Fibroblast of lung (primary cell): ENCODE measurements at regions not wholly inside any gene's neighbourhood (a gene's known extent, or its start where the extent isn't known, plus 50 kb on each side); places are given as distances from the start of the nearest gene placed in this dataset.

Experiments used
- DNase-seq, 2 donors: peaks; one replicate each; pipeline versions ENCODE4 v3.0.0 to v3.0.0-alpha.2; 2010; ENCODE audit warnings: low read depth in 2 of 2
- H2AFZ ChIP-seq: 2 replicates; pipeline ENCODE4 v1.5.1; 2012; ENCODE audit warnings: low read length, control low read depth, inconsistent platforms
- H3K27ac ChIP-seq: 2 replicates; pipeline ENCODE4 v1.5.1; 2011; ENCODE audit warnings: low read length, control low read depth; ENCODE audit not compliant: insufficient read depth
- H3K27me3 ChIP-seq: 2 replicates; pipeline ENCODE4 v1.5.1; 2011; ENCODE audit warnings: mild to moderate bottlenecking, low read length; ENCODE audit not compliant: control insufficient read depth, insufficient read depth
- H3K36me3 ChIP-seq: 2 replicates; pipeline ENCODE4 v1.5.1; 2011; ENCODE audit warnings: low read length; ENCODE audit not compliant: control insufficient read depth, insufficient read depth
- H3K4me1 ChIP-seq: 2 replicates; pipeline ENCODE4 v1.5.1; 2011; ENCODE audit warnings: low read length; ENCODE audit not compliant: control insufficient read depth, insufficient read depth; ENCODE audit errors: extremely low read depth
- H3K4me2 ChIP-seq: 2 replicates; pipeline ENCODE4 v1.5.1; 2011; ENCODE audit warnings: low read length, control low read depth; ENCODE audit not compliant: insufficient read depth; ENCODE audit errors: extremely low read depth
- H3K4me3 ChIP-seq, 4 experiments: fragments of 200-600 bp in 1 of 4; sonication (generic) in 1 of 4; replicated peaks in 1 of 4; 2 replicates each; pipeline ENCODE4 v1.5.1; 2011 to 2016; ENCODE audit warnings: low read length in 4 of 4, low read depth in 3 of 4, mild to moderate bottlenecking in 3 of 4, control low read depth in 2 of 4, inconsistent platforms in 1 of 4, mixed read lengths in 1 of 4; ENCODE audit not compliant: insufficient read depth in 1 of 4; ENCODE audit errors: control extremely low read depth in 1 of 4
- H3K79me2 ChIP-seq: 2 replicates; pipeline ENCODE4 v1.5.1; 2012; ENCODE audit warnings: mild to moderate bottlenecking, low read length, inconsistent platforms; ENCODE audit not compliant: control insufficient read depth, insufficient read depth
- H3K9ac ChIP-seq: 2 replicates; pipeline ENCODE4 v1.5.1; 2011; ENCODE audit warnings: mild to moderate bottlenecking, low read length, control low read depth; ENCODE audit not compliant: insufficient read depth
- H3K9me3 ChIP-seq: 2 replicates; pipeline ENCODE4 v1.5.1; 2012; ENCODE audit warnings: low read depth, low read length; ENCODE audit not compliant: control insufficient read depth, insufficient read depth
- H4K20me1 ChIP-seq: 2 replicates; pipeline ENCODE4 v1.5.1; 2011; ENCODE audit warnings: low read length; ENCODE audit not compliant: control insufficient read depth, insufficient read depth; ENCODE audit errors: extremely low read depth
- CTCF ChIP-seq, 2 donors: IDR thresholded peaks in 1 of 2; conservative IDR thresholded peaks in 1 of 2; 1 replicate in 1 of 2; 2 replicates in 1 of 2; pipeline ENCODE4 v1.5.1; 2011 to 2012; ENCODE audit warnings: low read length in 2 of 2, control low read depth in 1 of 2, inconsistent platforms in 1 of 2, low read depth in 1 of 2, mild to moderate bottlenecking in 1 of 2
- EZH2 ChIP-seq: IDR thresholded peaks from 2 replicates; pipeline ENCODE4 v1.5.1; 2012; ENCODE audit warnings: low read length, control low read depth, mild to moderate bottlenecking; ENCODE audit errors: missing control alignments

GRCh38 chr1:86277936-86278335 lies 118.2 kb downstream of the ODF2L start:
- H3K9ac ChIP-seq = no peak overlapping the region
- H2AFZ ChIP-seq = no peak overlapping the region
- H3K4me2 ChIP-seq = no peak overlapping the region
- H3K4me3 ChIP-seq = no peak overlapping the region
- H3K4me1 ChIP-seq = no peaks in the 10 kb centered on the region
- no peaks in the 10 kb centered on the region for H3K27me3 ChIP-seq
- no peak for TF ChIP-seq CTCF (conservative IDR thresholded peaks at IDR 0.05 in 1 of 2, IDR thresholded peaks at IDR 0.05 in 1 of 2; ENCODE audit: low read depth in 1 of 2, low read length in 2 of 2)
- TF ChIP-seq EZH2 = no peak
- no peaks in the 10 kb centered on the region for H3K79me2 ChIP-seq
- H4K20me1 ChIP-seq = no peaks in the 10 kb centered on the region
- no peaks in the 10 kb centered on the region for H3K9me3 ChIP-seq
- H3K36me3 ChIP-seq = no peaks in the 10 kb centered on the region
- no peak overlapping the region for H3K27ac ChIP-seq
- no peak for DNase-seq

- Histone ChIP-seq H3K4me1 (no peaks in the 10 kb centered on the region), H3K4me2 (no peak overlapping the region), H3K27ac (no peak overlapping the region), H3K4me3 (no peak overlapping the region), H3K79me2 (no peaks in the 10 kb centered on the region), H3K36me3 (no peaks in the 10 kb centered on the region), H3K27me3 (no peaks in the 10 kb centered on the region), H2AFZ (no peak overlapping the region), H4K20me1 (no peaks in the 10 kb centered on the region), H3K9ac (no peak overlapping the region), H3K9me3 (no peaks in the 10 kb centered on the region)
- DNase-seq = no peak
- TF ChIP-seq CTCF (conservative IDR thresholded peaks at IDR 0.05 in 1 of 2, IDR thresholded peaks at IDR 0.05 in 1 of 2; ENCODE audit: low read depth in 1 of 2, low read length in 2 of 2) (no peak), EZH2 (no peak)
These were observed 116.5 kb upstream of the COL24A1 start for GRCh38 chr1:86273066-86273465.

GRCh38 chr1:86272083-86272482 lies 115.5 kb upstream of the COL24A1 start:
- Histone ChIP-seq H3K4me1 (no peaks in the 10 kb centered on the region), H3K4me3 (no peak overlapping the region), H3K27me3 (no peaks in the 10 kb centered on the region), H3K4me2 (no peak overlapping the region), H3K36me3 (no peaks in the 10 kb centered on the region), H3K79me2 (no peaks in the 10 kb centered on the region), H4K20me1 (no peaks in the 10 kb centered on the region), H2AFZ (no peak overlapping the region), H3K9ac (no peak overlapping the region), H3K27ac (no peak overlapping the region), H3K9me3 (no peaks in the 10 kb centered on the region)
- no peak for DNase-seq
- TF ChIP-seq CTCF (conservative IDR thresholded peaks at IDR 0.05 in 1 of 2, IDR thresholded peaks at IDR 0.05 in 1 of 2; ENCODE audit: low read depth in 1 of 2, low read length in 2 of 2) (no peak), EZH2 (no peak)
